Liver (tissue), 8 donors: ENCODE measurements at regions not wholly inside any gene's neighbourhood (a gene's known extent, or its start where the extent isn't known, plus 50 kb on each side); places are given as distances from the start of the nearest gene placed in this dataset.

Experiments
- DNase-seq: peaks from one replicate; pipeline ENCODE4 v3.0.0-alpha.2; 2017; ENCODE audit warnings: low spot score
- H3K27ac ChIP-seq, 2 donors: one replicate each; pipeline ENCODE4 v1.7.0; 2013; ENCODE audit warnings: inconsistent platforms in 2 of 2, low read length in 2 of 2, control low read depth in 1 of 2, low read depth in 1 of 2, mild to moderate bottlenecking in 1 of 2
- H3K27me3 ChIP-seq, 4 donors: one replicate each; pipeline versions ENCODE4 v1.6.1 to v1.7.0; 2013; ENCODE audit warnings: low read length in 3 of 4, inconsistent platforms in 1 of 4, mild to moderate bottlenecking in 1 of 4, moderate library complexity in 1 of 4; ENCODE audit not compliant: control insufficient read depth in 4 of 4, insufficient read depth in 4 of 4
- H3K36me3 ChIP-seq, 4 donors: one replicate each; pipeline versions ENCODE4 v1.6.1 to v1.7.0; 2013; ENCODE audit warnings: low read length in 3 of 4, mild to moderate bottlenecking in 3 of 4, low read depth in 1 of 4, moderate library complexity in 1 of 4; ENCODE audit not compliant: control insufficient read depth in 4 of 4, insufficient read depth in 3 of 4
- H3K4me1 ChIP-seq, 4 donors: one replicate each; pipeline versions ENCODE4 v1.6.1 to v1.7.0; 2013; ENCODE audit warnings: low read length in 3 of 4, mild to moderate bottlenecking in 3 of 4, moderate library complexity in 1 of 4; ENCODE audit not compliant: control insufficient read depth in 4 of 4, insufficient read depth in 4 of 4
- H3K4me3 ChIP-seq, 3 donors: one replicate each; pipeline versions ENCODE4 v1.6.1 to v1.7.0; 2013; ENCODE audit warnings: low read length in 3 of 3, control low read depth in 1 of 3, low read depth in 1 of 3, mild to moderate bottlenecking in 1 of 3
- H3K9ac ChIP-seq, 2 donors: one replicate each; pipeline ENCODE4 v1.7.0; 2013; ENCODE audit warnings: low read length in 2 of 2, mild to moderate bottlenecking in 2 of 2, moderate library complexity in 2 of 2, control low read depth in 1 of 2, low read depth in 1 of 2
- H3K9me3 ChIP-seq, 4 donors: one replicate each; pipeline versions ENCODE4 v1.6.1 to v1.7.0; 2013; ENCODE audit warnings: low read length in 3 of 4; ENCODE audit not compliant: control insufficient read depth in 4 of 4
- EGR1 ChIP-seq, 2 donors: IDR thresholded peaks; 2 replicates each; pipeline ENCODE4 v1.6.1; 2016 to 2018; ENCODE audit warnings: antibody characterized with exemption in 2 of 2, low read depth in 2 of 2
- FOXA1 ChIP-seq: IDR thresholded peaks from 2 replicates; pipeline ENCODE4 v1.6.1; 2016; ENCODE audit warnings: antibody characterized with exemption
- FOXA2 ChIP-seq: IDR thresholded peaks from 2 replicates; pipeline ENCODE4 v1.6.1; 2016; ENCODE audit warnings: antibody characterized with exemption
- GABPA ChIP-seq, 2 donors: IDR thresholded peaks in 1 of 2; conservative IDR thresholded peaks in 1 of 2; 2 replicates each; pipeline ENCODE4 v1.6.1; 2016; ENCODE audit warnings: antibody characterized with exemption in 2 of 2, mild to moderate bottlenecking in 1 of 2, moderate library complexity in 1 of 2
- HNF4A ChIP-seq, 2 donors: conservative IDR thresholded peaks; 2 replicates each; pipeline ENCODE4 v1.6.1; 2016; ENCODE audit warnings: antibody characterized with exemption in 2 of 2, mild to moderate bottlenecking in 2 of 2
- HNF4G ChIP-seq: IDR thresholded peaks from 2 replicates; pipeline ENCODE4 v1.6.1; 2016; ENCODE audit warnings: antibody characterized with exemption
- JUND ChIP-seq, 2 donors: IDR thresholded peaks; 2 replicates each; pipeline ENCODE4 v1.6.1; 2016; ENCODE audit warnings: antibody characterized with exemption in 2 of 2
- NR2F2 ChIP-seq: IDR thresholded peaks from 2 replicates; pipeline ENCODE4 v1.6.1; 2016; ENCODE audit warnings: antibody characterized with exemption
- RAD21 ChIP-seq, 2 donors: IDR thresholded peaks; 2 replicates each; pipeline ENCODE4 v1.6.1; 2016; ENCODE audit warnings: antibody characterized with exemption in 2 of 2, mild to moderate bottlenecking in 2 of 2
- RXRA ChIP-seq, 2 donors: IDR thresholded peaks; 2 replicates each; pipeline ENCODE4 v1.6.1; 2017 to 2018; ENCODE audit warnings: antibody characterized with exemption in 2 of 2, mild to moderate bottlenecking in 1 of 2
- SP1 ChIP-seq: IDR thresholded peaks from 2 replicates; pipeline ENCODE4 v1.6.1; 2018; ENCODE audit warnings: antibody characterized with exemption, mild to moderate bottlenecking
- TAF1 ChIP-seq: conservative IDR thresholded peaks from 2 replicates; pipeline ENCODE4 v1.6.1; 2016; ENCODE audit warnings: antibody characterized with exemption, mild to moderate bottlenecking
- YY1 ChIP-seq: IDR thresholded peaks from 2 replicates; pipeline ENCODE4 v1.6.1; 2016; ENCODE audit warnings: antibody characterized with exemption, mild to moderate bottlenecking
- WGBS: extraction: QIAGEN DNeasy Blood & Tissue Kit; methylation state at CpG from one replicate; pipeline ENCODE4 v1.1.7; 2013; 5-methylcytosine and 5-hydroxymethylcytosine counted together
- TF ChIP-seq, protein P1 (sequence below): IDR thresholded peaks from 2 replicates; pipeline ENCODE4 v1.6.1; 2016; ENCODE audit warnings: antibody characterized with exemption
- TF ChIP-seq, protein P2 (sequence below): fragments of 150-350 bp; IDR thresholded peaks from 2 replicates; pipeline ENCODE4 v1.5.1; 2017; ENCODE audit warnings: improper control_type of control experiment, low read depth, low read length; ENCODE audit not compliant: missing input control
- TF ChIP-seq, protein P3 (sequence below): IDR thresholded peaks from 2 replicates; pipeline ENCODE4 v1.6.1; 2016; ENCODE audit warnings: antibody characterized with exemption, mild to moderate bottlenecking
- TF ChIP-seq, protein P4 (sequence below): IDR thresholded peaks from 2 replicates; pipeline ENCODE4 v1.6.1; 2016; ENCODE audit warnings: antibody characterized with exemption
- donor health status: healthy.
- donor health status: healthy.
- donor health status: healthy.
- donor health status: healthy.
- donor health status: healthy.

DNA sequence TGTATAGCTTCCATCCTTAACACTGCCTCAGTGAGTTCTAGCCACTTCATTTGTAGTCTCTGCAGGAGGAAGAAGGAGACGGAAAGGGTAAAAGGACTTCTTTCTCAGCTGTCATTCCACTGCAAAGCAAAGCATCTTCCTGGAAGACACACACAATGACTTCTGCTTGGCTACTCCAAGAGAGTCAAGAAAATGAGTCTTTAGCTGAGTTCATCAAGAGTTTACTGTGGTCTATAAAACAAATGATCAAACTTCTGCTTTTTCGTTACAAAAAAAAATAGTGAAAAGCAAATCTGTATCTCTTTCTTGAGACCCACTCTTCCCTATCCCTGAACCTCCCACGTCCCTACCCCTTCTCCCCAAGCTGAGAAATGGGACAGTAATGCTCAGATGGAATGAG is 205.0 kb upstream of the AHR start:
- Histone ChIP-seq H3K27ac (no peak overlapping the region), H3K9me3 (no peaks in the 10 kb centered on the region), H3K27me3 (no peaks in the 10 kb centered on the region), H3K9ac (no peak overlapping the region), H3K4me1 (peaks cover 0 to 11% (median 3%) of the 10 kb centered on the region in 4 donors), H3K4me3 (no peak overlapping the region), H3K36me3 (no peaks in the 10 kb centered on the region)
- TF ChIP-seq, protein P1, sequence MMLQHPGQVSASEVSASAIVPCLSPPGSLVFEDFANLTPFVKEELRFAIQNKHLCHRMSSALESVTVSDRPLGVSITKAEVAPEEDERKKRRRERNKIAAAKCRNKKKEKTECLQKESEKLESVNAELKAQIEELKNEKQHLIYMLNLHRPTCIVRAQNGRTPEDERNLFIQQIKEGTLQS, result no peak
- TF ChIP-seq NR2F2 (no peak), FOXA2 (no peak), SP1 (no peak), RXRA (IDR thresholded peaks at IDR 0.05) (no peak), EGR1 (IDR thresholded peaks at IDR 0.05; ENCODE audit: low read depth in 2 of 2) (no peak), HNF4G (no peak), GABPA (IDR thresholded peaks at IDR 0.05 in 1 of 2, conservative IDR thresholded peaks at IDR 0.05 in 1 of 2) (no peak)
- TF ChIP-seq, protein P2, sequence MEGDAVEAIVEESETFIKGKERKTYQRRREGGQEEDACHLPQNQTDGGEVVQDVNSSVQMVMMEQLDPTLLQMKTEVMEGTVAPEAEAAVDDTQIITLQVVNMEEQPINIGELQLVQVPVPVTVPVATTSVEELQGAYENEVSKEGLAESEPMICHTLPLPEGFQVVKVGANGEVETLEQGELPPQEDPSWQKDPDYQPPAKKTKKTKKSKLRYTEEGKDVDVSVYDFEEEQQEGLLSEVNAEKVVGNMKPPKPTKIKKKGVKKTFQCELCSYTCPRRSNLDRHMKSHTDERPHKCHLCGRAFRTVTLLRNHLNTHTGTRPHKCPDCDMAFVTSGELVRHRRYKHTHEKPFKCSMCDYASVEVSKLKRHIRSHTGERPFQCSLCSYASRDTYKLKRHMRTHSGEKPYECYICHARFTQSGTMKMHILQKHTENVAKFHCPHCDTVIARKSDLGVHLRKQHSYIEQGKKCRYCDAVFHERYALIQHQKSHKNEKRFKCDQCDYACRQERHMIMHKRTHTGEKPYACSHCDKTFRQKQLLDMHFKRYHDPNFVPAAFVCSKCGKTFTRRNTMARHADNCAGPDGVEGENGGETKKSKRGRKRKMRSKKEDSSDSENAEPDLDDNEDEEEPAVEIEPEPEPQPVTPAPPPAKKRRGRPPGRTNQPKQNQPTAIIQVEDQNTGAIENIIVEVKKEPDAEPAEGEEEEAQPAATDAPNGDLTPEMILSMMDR, result no peak
- WGBS, result 74% methylated on average over 3 of the region's 3 CpGs
- no peak for DNase-seq

DNA sequence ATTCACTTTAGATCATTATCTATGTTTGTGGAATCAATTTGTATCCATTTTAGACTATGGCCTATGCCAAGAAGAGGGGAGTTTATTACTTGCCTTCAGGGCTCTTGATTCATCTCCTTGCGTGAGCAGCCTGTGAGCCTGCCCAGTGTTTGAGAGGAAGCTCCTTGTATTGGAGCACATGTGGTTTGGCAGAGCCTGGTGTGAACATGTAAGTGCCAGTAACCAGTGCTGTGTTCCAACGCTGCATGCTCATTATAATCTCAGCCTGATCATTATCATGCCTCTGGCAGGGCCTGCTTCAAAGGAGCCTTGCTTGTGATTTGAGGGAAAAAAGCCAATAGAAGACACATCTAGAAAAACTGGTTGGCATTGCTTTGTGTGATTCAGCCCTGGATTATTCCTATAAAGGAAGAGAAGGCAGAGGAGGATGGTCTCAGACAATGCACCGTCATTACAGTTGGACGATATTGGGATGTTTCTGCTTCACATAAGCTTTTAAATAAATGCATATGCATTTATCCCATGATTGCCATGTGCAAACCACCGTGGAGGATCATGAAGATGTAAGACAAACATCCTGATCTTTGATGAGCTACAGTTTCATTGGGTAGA is 203.4 kb upstream of the AHR start:
- TF ChIP-seq JUND (IDR thresholded peaks at IDR 0.05), result no peak
- no peak for TF ChIP-seq HNF4A (conservative IDR thresholded peaks at IDR 0.05)
- TF ChIP-seq, protein P2, result no peak
- no peak for TF ChIP-seq YY1
- TF ChIP-seq RAD21 (IDR thresholded peaks at IDR 0.05), result no peak
- TF ChIP-seq HNF4G, result no peak
- TF ChIP-seq SP1, result no peak
- TF ChIP-seq, protein P1, result no peak
- TF ChIP-seq FOXA2, result no peak
- TF ChIP-seq, protein P3, sequence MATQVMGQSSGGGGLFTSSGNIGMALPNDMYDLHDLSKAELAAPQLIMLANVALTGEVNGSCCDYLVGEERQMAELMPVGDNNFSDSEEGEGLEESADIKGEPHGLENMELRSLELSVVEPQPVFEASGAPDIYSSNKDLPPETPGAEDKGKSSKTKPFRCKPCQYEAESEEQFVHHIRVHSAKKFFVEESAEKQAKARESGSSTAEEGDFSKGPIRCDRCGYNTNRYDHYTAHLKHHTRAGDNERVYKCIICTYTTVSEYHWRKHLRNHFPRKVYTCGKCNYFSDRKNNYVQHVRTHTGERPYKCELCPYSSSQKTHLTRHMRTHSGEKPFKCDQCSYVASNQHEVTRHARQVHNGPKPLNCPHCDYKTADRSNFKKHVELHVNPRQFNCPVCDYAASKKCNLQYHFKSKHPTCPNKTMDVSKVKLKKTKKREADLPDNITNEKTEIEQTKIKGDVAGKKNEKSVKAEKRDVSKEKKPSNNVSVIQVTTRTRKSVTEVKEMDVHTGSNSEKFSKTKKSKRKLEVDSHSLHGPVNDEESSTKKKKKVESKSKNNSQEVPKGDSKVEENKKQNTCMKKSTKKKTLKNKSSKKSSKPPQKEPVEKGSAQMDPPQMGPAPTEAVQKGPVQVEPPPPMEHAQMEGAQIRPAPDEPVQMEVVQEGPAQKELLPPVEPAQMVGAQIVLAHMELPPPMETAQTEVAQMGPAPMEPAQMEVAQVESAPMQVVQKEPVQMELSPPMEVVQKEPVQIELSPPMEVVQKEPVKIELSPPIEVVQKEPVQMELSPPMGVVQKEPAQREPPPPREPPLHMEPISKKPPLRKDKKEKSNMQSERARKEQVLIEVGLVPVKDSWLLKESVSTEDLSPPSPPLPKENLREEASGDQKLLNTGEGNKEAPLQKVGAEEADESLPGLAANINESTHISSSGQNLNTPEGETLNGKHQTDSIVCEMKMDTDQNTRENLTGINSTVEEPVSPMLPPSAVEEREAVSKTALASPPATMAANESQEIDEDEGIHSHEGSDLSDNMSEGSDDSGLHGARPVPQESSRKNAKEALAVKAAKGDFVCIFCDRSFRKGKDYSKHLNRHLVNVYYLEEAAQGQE, result no peak
- TF ChIP-seq EGR1 (IDR thresholded peaks at IDR 0.05; ENCODE audit: low read depth in 2 of 2), result no peak
- no peak for TF ChIP-seq FOXA1
- TF ChIP-seq, protein P4, sequence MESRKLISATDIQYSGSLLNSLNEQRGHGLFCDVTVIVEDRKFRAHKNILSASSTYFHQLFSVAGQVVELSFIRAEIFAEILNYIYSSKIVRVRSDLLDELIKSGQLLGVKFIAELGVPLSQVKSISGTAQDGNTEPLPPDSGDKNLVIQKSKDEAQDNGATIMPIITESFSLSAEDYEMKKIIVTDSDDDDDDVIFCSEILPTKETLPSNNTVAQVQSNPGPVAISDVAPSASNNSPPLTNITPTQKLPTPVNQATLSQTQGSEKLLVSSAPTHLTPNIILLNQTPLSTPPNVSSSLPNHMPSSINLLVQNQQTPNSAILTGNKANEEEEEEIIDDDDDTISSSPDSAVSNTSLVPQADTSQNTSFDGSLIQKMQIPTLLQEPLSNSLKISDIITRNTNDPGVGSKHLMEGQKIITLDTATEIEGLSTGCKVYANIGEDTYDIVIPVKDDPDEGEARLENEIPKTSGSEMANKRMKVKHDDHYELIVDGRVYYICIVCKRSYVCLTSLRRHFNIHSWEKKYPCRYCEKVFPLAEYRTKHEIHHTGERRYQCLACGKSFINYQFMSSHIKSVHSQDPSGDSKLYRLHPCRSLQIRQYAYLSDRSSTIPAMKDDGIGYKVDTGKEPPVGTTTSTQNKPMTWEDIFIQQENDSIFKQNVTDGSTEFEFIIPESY, result no peak
- TF ChIP-seq TAF1, result no peak
- TF ChIP-seq RXRA (IDR thresholded peaks at IDR 0.05), result no peak
- Histone ChIP-seq H3K9ac (no peak overlapping the region), H3K27ac (no peak overlapping the region), H3K4me3 (no peak overlapping the region), H3K4me1 (peaks cover 3 to 22% (median 8%) of the 10 kb centered on the region in 4 donors), H3K9me3 (no peaks in the 10 kb centered on the region), H3K36me3 (no peaks in the 10 kb centered on the region), H3K27me3 (no peaks in the 10 kb centered on the region)
- 95% methylated on average over 5 of the region's 5 CpGs for WGBS
- no peak for DNase-seq
